Astrocyte of the hippocampus (primary cell): ENCODE measurements at regions not wholly inside any gene's neighbourhood (a gene's known extent, or its start where the extent isn't known, plus 50 kb on each side); places are given as distances from the start of the nearest gene placed in this dataset.

Experiments used
- DNase-seq: peaks from one replicate; pipeline ENCODE4 v3.0.0; 2011; ENCODE audit warnings: low read depth, low spot score

DNA sequence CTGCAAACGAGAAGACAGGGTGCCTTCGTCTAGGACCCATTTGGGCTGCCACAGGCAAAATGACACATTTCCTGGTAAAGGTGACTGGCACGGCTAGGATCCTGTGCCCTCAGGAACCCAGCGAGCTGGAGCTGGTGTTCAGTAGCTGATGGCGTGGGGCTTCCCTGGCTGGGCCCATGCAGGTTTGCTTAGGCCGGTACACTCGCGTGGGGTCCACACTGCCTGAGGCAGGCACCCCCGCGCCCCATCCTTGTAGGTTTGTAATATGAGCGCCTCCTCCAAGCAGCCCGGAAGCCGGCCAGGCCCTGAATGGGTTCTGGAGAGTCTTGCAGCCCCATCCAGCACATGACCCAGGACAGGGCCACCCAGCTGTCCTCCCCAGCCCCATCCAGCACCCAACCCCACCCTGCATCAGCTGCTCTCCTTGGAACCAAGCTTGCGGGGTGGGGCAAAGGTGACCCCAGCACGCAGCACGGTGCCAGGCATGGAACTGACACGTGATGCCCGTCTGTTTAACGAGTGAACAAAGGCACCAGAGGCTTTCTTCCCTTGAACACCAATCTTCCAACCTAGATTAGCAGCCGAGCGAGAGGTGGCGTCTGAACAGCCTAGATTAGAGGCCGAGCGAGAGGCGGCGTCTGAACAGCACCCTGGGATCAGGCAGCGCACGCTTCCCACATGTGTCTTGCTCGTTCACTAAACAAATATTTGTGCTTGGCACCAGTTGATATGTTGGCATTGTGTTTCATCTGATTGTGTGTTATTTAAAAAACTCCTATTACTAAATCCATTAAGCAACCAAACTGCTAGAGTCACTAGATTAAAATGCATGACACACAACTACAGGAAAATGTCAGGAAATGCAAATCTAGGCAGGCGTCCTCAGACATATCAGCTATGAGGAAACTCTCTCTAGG is 112.1 kb downstream of the DLL1 start:
- peak; percentile 58 for DNase-seq

DNA sequence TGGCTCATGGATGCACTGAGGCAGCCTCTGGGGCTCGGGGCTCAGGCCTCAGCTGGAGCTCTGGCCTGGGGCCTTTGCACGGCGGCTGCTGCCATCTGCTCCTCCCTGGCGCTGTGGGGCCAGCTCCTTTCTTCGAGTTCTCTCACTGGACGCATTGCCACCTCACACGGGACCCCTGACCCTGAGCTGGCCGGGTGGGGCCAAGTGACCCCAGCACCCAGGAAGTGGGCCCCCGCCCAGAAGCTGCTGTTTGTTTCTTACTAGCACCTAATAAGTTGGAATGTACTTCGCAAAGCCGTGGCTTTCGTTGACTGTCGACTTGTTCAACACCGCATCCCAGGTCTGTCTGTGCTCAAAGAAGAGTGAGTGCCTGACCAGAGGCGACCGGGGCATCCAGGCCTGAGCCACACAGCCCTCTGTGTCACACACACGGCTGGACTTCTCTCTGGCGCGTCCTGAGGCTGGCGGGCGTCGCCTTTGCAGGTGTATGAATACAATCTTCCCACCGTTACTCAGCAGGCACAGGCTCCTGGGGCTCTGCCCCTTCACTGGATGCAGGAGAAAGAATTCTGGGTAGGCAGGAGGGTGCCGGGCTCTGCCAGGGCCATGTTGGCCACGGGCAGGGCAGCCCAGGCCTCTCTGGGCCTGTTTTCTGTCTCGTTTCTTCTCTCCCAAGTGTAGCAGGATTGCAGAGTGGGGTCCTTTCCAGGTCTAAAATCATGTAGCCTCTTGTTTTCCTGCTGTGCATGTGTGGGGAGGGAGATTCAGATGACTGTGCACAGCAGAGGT is 112.9 kb downstream of the DLL1 start:
- DNase-seq: no peak

DNA sequence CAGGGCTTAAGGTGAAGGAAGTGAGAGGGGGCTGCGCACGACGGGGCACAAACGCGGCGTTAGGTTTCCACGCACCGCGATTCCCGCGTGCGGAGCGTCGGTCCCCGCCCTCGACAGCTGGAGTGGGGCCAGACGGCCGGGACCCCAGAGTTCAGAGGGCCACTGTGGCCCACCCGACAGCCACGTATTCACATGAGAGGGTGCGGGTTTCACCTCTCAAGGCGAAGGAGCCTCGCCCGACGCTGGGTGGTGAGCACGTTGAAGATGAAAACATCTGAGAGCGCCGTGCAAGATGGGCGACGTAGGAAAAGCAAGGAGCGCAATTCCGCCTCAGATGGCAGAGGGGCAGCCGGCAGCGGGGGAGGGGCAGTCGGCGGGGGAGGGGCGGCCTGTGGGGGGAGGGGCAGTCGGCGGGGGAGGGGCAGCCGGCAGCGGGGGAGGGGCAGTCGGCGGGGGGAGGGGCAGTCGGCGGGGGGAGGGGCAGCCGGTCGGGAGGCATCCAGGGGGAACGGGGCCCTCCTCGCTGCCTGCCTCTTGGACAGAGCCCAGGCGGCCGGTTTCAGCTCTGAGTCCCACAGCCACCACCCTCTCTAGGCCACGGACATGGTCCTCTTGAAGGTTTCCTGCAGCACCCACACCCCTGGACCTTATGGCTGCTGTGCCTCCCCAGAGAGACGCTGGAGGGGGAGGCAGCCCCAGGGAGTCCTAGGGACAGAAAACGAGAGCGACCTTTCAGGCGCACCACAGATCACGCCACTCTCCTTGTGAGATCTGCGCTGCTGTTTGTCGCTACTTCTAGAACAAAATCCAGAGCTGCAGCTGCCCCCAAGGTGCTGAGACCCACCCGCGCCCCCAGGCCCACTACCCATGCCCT is 113.7 kb downstream of the DLL1 start:
- DNase-seq: no peak

DNA sequence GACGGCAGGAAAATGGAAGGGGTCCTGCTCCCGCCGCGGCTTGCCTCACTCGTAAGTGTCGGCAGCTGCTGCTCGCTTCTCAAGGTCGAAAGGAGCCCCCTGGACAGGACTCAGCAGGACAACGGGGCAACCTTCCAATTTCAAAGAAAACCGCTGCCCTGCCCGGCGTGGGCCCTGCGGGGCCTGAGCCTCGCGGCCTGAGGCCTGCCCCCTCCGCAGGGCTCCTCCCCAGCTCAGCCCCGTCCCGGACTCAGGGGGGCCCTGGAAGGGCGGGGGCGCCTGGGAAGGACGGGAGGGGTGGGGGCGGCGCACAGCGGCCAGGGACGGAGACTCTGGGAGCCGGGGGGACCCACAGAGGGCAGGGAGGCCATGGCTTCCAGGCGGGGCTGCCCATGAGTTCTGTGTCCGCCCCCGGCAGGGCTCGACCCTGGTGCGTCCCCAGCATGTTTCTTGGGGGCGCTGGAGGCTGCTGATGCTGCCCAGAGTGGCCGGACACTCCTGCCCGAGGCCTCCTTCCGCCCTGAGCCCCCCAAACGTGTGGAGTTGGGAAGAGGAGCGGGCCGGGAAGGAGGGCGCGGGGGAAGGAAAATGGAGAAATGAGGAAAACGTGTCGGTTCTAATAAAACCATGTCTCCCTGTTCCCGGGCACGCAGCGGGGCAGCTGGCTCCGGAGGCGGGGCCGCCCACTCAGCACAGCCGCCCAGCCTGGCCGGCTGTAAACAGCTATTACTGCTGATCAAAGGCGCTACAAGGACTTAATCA is 114.6 kb downstream of the DLL1 start:
- no peak for DNase-seq

DNA sequence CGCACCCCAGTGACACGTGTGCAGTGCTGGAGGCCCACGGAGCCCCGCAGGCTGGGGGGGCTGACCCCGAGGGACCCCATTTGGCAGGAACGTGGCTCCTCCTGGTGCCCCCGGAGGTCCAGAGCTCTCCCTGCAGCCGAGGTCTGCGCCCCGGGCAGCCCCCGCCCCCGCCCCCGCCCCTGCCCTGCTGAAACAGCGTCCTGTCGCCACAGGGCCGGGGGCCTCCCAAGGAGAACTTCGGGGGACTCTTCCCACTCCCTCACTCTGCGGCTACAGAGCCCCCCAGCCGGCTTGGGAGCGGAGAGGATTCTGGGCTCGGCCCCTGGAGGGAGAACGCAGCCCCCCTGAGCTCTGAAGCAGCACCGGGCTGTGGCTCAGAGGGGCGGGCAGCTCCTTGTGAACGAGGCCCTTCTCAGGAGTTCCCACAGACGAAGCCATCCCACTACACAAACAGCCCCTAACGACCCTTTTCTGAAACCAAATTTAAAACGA is 115.2 kb downstream of the DLL1 start:
- no peak for DNase-seq

DNA sequence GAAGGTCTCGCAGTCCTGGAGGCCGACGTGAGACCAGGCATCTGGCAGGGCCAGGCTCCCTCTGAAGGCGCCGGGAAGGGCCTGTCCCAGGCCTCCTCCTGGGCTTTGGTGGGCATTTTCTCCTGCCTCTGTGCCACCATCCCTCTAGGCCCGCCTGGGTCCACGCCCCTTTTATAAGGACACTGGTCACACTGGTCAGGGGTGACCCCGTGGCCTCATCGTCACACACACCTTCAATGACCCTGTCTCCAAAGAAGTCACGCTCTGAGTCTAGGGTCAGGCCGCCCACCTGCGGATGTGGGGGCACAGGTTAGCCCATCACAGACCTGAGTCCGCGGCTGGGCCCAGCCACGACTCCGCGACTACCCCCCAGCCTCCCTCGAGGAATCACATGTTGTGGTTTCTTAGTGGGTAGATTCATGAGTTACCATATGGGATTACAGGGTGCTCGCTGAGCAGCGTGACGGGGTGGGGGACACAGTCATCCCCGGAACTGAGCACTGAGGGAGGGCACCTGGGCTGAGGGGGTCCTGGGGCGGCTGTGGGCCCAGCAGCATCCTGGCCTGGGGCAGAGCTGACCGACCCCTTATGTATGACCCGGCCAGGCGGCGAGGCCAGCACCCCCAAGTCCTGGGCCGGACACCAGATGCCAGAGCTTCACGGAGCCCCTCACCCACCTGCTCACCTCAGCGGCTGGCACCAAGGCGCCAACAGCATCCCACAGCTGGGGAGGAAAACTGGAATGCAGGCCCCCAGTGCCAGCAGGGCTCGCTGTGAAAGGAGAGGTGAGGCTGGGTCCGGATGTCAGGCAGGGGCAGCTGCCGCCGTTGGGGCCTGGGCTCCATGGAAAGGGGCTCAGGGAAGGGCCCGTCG is 115.9 kb downstream of the DLL1 start:
- no peak for DNase-seq

DNA sequence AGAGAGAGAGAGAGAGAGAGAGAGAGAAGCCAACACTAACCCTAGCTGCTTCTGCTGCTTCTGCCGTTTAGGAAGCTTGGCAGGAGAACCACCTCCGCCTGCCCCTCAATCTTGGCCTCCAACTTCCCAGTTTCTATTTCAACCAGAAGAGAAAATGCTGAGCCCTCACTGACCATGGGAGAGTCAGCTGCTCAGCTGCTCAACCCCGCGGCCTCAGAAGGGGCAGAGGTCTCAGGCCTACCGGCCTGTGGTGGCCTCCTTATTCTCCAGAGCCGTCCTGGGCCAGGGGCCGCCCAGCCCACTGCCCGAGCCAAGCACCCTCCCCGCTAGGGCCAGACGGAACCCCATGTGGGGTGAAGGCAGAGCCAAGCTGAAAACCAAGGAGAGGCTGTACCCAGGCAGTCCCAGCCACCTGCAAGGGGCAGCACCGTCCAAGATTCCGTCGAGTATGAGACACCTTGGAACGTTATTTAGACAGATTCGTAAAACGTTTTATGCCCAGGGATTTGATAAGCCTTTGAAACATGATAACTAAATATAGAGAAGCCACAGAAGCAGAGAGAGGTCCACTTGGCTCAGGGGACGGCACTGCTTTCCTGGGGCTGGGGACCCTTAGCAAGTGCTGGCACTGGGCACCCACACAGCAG is 116.6 kb downstream of the DLL1 start:
- no peak for DNase-seq

DNA sequence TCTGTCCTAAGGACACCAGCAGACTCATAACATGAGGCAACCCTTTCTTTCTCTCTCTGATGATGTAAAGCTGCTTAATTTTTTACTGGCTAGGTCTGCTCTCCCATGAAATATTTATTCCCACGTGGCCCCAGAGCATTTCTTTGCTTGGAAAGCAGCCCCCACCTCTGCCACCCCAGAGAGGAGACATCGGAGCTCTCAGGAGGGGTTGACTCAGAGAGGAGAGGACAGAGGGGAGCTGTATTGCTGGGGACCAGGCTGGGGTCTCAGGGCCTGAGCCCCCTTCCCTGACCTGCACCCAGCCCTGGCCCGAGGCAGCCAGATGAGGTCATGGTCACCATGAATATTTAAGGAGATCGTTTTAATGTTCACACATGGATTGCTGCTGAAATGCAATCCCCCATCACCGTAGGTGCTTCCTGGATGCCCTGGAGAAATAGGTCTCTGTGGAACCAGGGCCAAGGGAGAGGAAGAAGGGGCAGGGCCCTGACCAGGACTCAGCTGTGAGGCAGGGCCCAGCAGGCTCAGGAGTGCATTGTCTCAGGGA is 117.5 kb downstream of the DLL1 start:
- DNase-seq: no peak

DNA sequence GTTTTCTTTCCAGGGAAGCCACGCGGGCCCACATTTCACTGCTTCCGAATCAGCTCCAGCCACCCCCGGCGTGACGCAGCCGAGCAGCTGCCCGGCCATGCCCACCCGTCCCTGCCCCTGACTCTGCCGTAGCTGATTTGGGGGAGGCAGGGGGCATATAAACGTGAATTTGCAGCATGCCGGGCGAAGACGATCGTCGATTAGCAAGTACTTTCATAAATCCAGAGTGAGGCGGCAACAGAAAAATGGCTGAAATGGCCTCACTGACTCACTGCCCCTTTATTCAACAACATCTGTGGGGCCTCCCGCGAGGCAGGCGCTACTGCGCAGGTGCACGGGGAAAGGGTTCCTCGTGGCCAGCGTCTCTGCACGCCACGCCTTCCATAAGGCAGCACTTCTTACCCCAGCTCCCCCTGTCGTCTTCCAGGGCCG is 118.0 kb downstream of the DLL1 start:
- no peak for DNase-seq

DNA sequence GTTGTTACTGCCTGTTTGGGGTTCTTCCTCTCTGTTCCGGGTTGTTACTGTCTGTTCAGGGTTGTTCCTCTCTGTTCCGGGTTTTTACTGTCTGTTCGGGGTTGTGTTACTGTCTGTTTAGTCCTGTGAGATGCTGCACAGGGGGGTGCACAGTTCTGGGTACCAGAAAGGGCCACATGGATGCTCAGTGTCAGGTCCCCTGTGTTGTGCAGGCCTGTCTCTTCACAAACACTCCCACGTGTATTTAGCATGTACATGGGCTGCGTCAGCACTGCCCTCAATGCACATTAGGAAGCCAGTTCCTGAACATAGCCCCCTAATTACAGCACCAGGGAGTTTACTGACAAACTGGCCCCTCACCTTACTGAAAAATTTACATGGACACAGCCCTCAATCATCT is 118.5 kb downstream of the DLL1 start:
- no peak for DNase-seq

DNA sequence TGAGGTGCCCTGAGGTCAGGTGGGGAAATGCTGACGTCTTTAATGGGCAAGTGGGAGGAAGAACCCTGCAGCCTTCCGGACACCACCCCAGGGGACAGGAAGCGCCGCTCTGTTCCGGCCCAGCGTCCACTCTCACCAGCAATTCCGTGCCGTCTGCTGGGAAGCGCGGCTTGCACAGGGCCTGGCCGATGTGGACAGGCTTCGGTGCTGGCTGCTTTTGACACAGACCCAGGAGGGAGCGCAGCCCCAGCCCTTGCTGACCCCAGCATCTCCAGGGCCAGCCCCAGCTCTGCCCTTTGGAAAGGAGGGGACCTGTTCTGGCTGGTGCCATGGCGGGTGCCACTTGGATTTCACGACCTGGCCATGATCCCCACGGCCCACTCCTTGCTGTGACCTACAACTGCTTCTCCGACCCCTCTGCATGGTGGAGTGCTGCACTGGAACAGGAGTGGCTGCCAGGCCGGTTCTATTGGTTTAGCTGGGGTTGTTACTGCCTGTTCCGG is 123.2 kb downstream of the DLL1 start:
- no peak for DNase-seq

DNA sequence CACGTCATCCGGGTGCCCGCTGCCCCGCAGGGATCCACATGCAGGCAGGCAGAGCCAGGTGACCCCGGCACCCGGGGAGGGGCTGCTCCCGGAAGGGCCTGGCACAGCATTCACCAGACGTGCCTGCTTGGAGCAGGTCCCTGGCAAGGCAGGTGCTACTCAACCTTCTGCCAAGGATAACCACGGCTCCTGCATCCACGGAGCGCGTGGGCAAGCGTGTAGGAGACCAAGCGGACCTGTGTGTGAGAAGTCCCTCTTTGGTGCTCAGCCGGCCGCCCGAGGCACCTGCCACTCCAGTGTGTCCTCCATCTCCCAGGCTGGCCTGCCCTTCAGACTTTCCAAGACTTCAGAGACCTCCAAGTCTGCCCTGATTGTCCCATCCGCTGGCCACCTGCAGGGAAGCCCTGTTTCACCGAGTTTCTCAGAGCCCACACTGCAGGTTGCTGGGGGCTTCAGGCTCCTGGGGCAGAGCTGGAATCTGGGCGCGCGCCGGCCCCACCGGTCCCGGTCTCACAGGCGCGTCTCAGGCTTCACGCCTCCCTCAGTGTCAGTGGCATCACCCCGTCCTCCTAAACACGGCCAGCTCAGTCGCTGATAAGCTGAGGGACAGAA is 124.3 kb downstream of the DLL1 start:
- DNase-seq: no peak

DNA sequence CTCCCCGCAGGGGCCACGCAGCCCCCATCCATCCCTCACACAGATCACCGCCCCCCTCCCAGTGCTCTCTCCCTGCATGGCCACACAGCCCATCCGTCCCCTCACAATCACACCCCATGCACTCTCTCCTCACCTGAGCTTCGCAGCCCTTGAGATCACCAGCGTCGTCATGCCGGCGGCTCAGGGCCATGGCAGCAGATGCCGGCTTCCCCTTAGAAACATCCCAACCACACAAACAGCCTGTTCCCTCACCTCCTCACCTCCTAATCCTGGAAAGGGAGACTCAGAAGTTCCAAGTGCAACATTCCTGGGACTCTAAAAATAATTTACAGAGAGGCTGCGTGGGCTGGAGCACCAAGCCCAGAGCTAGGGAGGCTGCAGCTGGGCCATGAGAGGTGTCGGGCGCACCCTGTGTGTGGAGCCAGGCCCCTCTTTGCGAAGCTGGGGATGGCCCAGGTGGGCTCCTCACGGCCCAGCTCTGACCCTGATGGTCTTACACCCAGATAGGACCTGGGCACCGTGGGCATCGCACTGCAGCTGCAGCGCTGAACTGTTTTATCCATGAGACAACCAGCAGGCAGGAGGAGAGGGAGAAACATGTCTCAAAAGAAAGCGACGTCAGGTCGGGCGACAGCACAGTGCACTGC is 125.3 kb downstream of the DLL1 start:
- DNase-seq: no peak

DNA sequence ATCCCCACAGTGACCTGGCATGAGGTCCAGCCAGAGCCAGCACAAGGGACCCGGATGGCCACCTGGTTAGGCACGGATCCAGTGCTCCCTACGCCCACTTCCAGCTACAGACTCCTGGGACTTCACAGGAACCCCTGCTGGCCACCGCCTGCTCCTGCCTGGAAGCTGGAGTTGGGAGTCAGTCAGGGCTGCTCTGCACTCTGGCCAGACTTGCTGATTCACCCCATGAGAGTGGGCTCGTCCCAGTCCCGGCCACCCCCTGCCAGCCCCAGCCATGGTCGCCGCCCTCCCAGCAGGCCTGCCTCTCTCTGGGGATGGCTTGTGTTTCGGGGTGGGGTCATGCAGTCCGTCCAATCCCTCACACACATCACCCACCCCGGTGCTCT is 125.8 kb downstream of the DLL1 start:
- DNase-seq: no peak

DNA sequence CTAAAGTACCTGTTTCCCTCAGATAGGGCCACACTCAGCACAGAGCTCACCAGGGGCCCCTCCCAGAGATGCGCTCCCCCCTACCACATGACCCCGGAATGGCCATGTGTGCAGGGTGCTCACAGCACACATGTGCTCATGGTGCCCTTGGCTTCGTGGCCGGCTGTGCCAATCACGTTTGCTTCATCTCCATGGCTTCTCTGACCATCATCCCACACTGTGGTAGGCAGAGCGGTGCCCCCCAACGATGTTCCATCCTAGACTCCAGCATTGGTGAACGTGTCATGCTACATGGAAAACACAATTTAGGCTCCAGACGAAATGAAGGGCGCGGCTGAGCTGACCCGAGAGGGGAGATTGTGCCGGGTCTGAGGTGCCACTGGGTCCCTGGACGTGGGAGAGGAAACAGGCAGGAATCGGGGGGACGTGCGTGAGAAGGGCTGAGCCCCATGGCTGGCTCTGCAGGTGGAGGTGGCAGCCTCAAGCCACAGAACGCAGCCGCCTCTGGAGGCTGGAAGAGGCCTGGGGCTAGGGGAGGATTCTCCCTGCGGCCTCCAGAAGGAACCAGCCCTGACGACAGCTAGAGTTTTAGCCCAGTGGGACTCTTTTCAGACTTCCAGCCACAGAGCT is 126.5 kb downstream of the DLL1 start:
- no peak for DNase-seq

DNA sequence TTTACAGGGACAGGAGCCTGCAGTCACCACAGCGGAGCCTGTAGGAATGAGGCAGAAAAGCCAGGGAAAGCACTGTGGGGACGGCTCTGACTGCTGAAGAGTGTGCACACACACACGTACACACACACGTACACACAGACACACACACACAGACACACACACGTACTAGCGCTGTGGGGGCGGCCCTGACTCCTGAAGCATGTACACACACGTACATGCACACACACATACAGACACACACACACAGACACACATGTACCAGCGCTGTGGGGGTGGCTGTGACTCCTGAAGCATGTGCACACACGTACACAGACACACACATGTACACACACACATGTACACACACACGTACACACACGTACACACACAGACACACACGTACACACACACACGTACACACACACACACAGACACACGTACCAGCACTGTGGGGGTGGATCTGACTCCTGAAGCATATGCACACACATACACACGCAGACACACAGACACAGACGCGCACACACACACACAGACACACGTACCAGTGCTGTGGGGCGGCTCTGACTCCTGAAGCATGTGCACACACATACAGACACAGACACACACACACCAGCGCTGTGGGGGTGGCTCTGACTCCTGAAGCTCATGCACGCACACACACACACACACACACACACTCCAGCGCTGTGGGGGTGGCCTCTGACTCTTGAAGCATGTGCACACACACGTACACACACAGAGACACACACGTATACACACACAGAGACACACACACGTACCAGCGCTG is 127.3 kb downstream of the DLL1 start:
- no peak for DNase-seq
